Gastroesophageal sphincter (tissue), 3 donors: ENCODE measurements at regions not wholly inside any gene's neighbourhood (a gene's known extent, or its start where the extent isn't known, plus 50 kb on each side); places are given as distances from the start of the nearest gene placed in this dataset.

Experiments used
- EP300 ChIP-seq: sonication (generic); formaldehyde crosslinking; IDR thresholded peaks from one replicate; pipeline ENCODE4 v1.6.1; 2017; ENCODE audit warnings: antibody characterized with exemption, mild to moderate bottlenecking
- POLR2A ChIP-seq, 2 donors: fragments of 450-650 bp; IDR thresholded peaks; one replicate each; pipeline ENCODE4 v1.6.1; 2017; ENCODE audit warnings: antibody characterized with exemption in 2 of 2, mild to moderate bottlenecking in 2 of 2, moderate library complexity in 1 of 2
- POLR2AphosphoS5 ChIP-seq: sonication (generic); formaldehyde crosslinking; IDR thresholded peaks from one replicate; pipeline ENCODE4 v1.6.1; 2017; ENCODE audit warnings: antibody characterized with exemption
- TF ChIP-seq, protein P1 (sequence below), 4 experiments: fragments of 200-600 bp in 2 of 4; fragments of 450-650 bp in 2 of 4; sonication (generic) in 1 of 4; IDR thresholded peaks; one replicate each; pipeline ENCODE4 v1.5.1; 2017 to 2019; ENCODE audit warnings: antibody characterized with exemption in 4 of 4, mild to moderate bottlenecking in 2 of 4, moderate library complexity in 2 of 4

DNA sequence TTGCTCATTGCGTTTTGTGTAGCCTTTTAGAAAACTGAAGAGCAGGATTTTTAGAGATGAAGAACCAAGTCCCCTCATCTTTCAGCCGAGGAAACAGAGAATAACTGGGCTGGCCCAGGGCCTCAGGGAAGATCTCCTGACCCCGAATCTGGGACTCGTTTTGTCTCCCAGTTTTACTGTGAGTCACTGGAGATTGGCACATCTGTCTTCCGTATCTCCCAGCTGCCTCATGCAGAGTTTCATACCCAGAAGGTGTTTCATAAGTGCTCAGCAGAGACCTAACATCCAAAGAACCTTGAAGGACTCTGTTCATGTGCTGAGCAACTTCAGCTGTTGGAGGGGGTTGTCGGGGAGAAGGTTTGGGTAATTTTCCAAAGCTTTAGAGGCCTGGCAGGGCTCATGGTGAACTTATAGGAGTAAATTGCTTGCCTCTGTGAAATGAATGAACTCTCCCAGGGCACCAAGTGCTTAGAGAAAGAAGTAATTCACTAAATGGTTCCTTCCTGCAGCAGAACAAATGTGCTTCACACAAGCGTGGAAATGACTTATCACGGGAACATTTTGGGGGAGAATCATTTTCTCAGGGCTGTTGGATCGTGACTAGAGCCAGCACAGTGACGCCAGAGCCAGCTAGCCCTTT is 121.4 kb downstream of the FAM43A start:
- TF ChIP-seq, protein P1, sequence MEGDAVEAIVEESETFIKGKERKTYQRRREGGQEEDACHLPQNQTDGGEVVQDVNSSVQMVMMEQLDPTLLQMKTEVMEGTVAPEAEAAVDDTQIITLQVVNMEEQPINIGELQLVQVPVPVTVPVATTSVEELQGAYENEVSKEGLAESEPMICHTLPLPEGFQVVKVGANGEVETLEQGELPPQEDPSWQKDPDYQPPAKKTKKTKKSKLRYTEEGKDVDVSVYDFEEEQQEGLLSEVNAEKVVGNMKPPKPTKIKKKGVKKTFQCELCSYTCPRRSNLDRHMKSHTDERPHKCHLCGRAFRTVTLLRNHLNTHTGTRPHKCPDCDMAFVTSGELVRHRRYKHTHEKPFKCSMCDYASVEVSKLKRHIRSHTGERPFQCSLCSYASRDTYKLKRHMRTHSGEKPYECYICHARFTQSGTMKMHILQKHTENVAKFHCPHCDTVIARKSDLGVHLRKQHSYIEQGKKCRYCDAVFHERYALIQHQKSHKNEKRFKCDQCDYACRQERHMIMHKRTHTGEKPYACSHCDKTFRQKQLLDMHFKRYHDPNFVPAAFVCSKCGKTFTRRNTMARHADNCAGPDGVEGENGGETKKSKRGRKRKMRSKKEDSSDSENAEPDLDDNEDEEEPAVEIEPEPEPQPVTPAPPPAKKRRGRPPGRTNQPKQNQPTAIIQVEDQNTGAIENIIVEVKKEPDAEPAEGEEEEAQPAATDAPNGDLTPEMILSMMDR (IDR thresholded peaks at IDR 0.05), result no peak
- no peak for TF ChIP-seq POLR2A (IDR thresholded peaks at IDR 0.05)
- no peak for TF ChIP-seq EP300
- TF ChIP-seq POLR2AphosphoS5, result no peak
